GM23248 (cell line): ENCODE measurements at regions not wholly inside any gene's neighbourhood (a gene's known extent, or its start where the extent isn't known, plus 50 kb on each side); places are given as distances from the start of the nearest gene placed in this dataset.

Experiments
- EZH2 ChIP-seq: fragments of 200-600 bp; sonication (generic); IDR thresholded peaks from 2 replicates; pipeline ENCODE4 v1.6.1; 2018; ENCODE audit warnings: antibody characterized with exemption, mild to moderate bottlenecking; ENCODE audit not compliant: insufficient read depth, poor library complexity, severe bottlenecking
- EZH2phosphoT487 ChIP-seq: fragments of 200-600 bp; sonication (generic); IDR thresholded peaks from 2 replicates; pipeline ENCODE4 v1.6.1; 2018; ENCODE audit warnings: antibody characterized with exemption, moderate library complexity, mild to moderate bottlenecking, low read depth; ENCODE audit not compliant: insufficient read depth

GRCh38 chr20:12453711-12454110, 536.0 kb downstream of the BTBD3 start:
- TF ChIP-seq EZH2phosphoT487, result no peak
- TF ChIP-seq EZH2, result no peak
